K562 (cell line): ENCODE measurements at regions not wholly inside any gene's neighbourhood (a gene's known extent, or its start where the extent isn't known, plus 50 kb on each side); places are given as distances from the start of the nearest gene placed in this dataset.

ENCODE experiments used
- ATAC-seq: fragments of 200-7000 bp; cut with Tn5 transposase; 3 replicates; pipeline ENCODE4 v1.9.1; 2020; ENCODE audit warnings: moderate library complexity
- BruUV-seq: library from RNA; stranded (reverse); fragments of 400-500 nt; replicated peaks from 2 replicates; lab custom pipeline; 2021; lab: Mats Ljungman, UMichigan
- CTCF ChIA-PET: fragments of 300-600 bp; formaldehyde crosslinking; extraction: SDS; loops from one replicate; lab custom pipeline; 2021; ENCODE audit warnings: low intra/inter-chr PET ratio; lab: Yijun Ruan, JAX
- POLR2A ChIA-PET: fragments of 300-600, 350-650 bp; sonication (Branson Sonifier 250); formaldehyde crosslinking; extraction: SDS; loops from one replicate; lab custom pipeline; 2021; ENCODE audit warnings: antibody characterized with exemption, inconsistent platforms; lab: Yijun Ruan, JAX
- DNase-seq, 4 experiments: peaks; one replicate each; pipeline versions ENCODE4 v3.0.0 to v3.0.0-alpha.2; 2011 to 2018; ENCODE audit warnings: low spot score in 3 of 4, mixed read lengths in 3 of 4; ENCODE audit errors: extremely low read depth in 1 of 4
- FAIRE-seq: peaks from 2 replicates; lab custom pipeline; 2011; peaks lifted over from hg19 to GRCh38; lab: Jason Lieb, UNC
- H2AFZ ChIP-seq: 2 replicates; pipeline ENCODE4 v1.6.0; 2011; ENCODE audit warnings: low read depth, low read length, control low read depth, inconsistent platforms
- H3K27ac ChIP-seq: fragments of 200-600 bp; 3 replicates; pipeline ENCODE4 v1.8.0; 2011; ENCODE audit warnings: low read depth, mild to moderate bottlenecking, control low read depth, inconsistent platforms, low read length, moderate library complexity, mixed read lengths; ENCODE audit errors: extremely low read depth
- H3K27me3 ChIP-seq, 2 experiments: fragments of 300-600 bp in 1 of 2; 2 replicates in 1 of 2; 3 replicates in 1 of 2; pipeline versions ENCODE4 v1.6.0 to v1.8.0; 2011; ENCODE audit warnings: inconsistent platforms in 2 of 2, low read length in 2 of 2, mild to moderate bottlenecking in 1 of 2, mixed read lengths in 1 of 2, moderate library complexity in 1 of 2; ENCODE audit not compliant: control insufficient read depth in 2 of 2, insufficient read depth in 2 of 2
- H3K36me3 ChIP-seq: fragments of 300-600 bp; 3 replicates; pipeline ENCODE4 v1.8.0; 2011; ENCODE audit warnings: mild to moderate bottlenecking, low read length, inconsistent platforms; ENCODE audit not compliant: control insufficient read depth, insufficient read depth
- H3K4me1 ChIP-seq, 2 experiments: fragments of 200-600 bp in 1 of 2; replicated peaks in 1 of 2; 2 replicates in 1 of 2; 3 replicates in 1 of 2; pipeline versions ENCODE4 v1.5.1 to v1.8.0; 2011; ENCODE audit warnings: inconsistent platforms in 2 of 2, low read length in 2 of 2, mild to moderate bottlenecking in 1 of 2, mixed read lengths in 1 of 2, moderate library complexity in 1 of 2; ENCODE audit not compliant: control insufficient read depth in 2 of 2, insufficient read depth in 2 of 2
- H3K4me2 ChIP-seq: 2 replicates; pipeline ENCODE4 v1.6.1; 2011; ENCODE audit warnings: low read length, control low read depth, inconsistent platforms, mixed read lengths; ENCODE audit not compliant: insufficient read depth
- H3K4me3 ChIP-seq: fragments of 200-600 bp; sonication (generic), shearing (Covaris generic); 2 replicates; pipeline ENCODE4 v1.5.1; 2016; ENCODE audit warnings: control low read depth, inconsistent platforms
- H3K79me2 ChIP-seq: fragments of 200-600 bp; 3 replicates; pipeline ENCODE4 v1.8.0; 2011; ENCODE audit warnings: low read length, inconsistent platforms; ENCODE audit not compliant: control insufficient read depth, insufficient read depth
- H3K9ac ChIP-seq, 2 experiments: 2 replicates each; pipeline versions ENCODE4 v1.6.0 to v1.6.1; 2011; ENCODE audit warnings: low read depth in 2 of 2, low read length in 2 of 2, control low read depth in 1 of 2, inconsistent platforms in 1 of 2, mild to moderate bottlenecking in 1 of 2, mixed read lengths in 1 of 2; ENCODE audit not compliant: insufficient read depth in 1 of 2
- H3K9me1 ChIP-seq: one replicate; pipeline ENCODE4 v1.6.0; 2011; ENCODE audit warnings: inconsistent platforms, mild to moderate bottlenecking, low read length, moderate library complexity; ENCODE audit not compliant: control insufficient read depth, insufficient read depth
- H3K9me3 ChIP-seq: replicated peaks from 2 replicates; pipeline ENCODE4 v1.5.1; 2011; ENCODE audit warnings: low read depth, low read length, inconsistent platforms; ENCODE audit not compliant: control insufficient read depth, insufficient read depth
- H4K20me1 ChIP-seq: replicated peaks from 2 replicates; pipeline ENCODE4 v1.6.1; 2011; ENCODE audit warnings: low read length, inconsistent platforms, mixed read lengths; ENCODE audit not compliant: control insufficient read depth, insufficient read depth
- PCBP1 ChIP-seq: fragments of 200-400 bp; formaldehyde crosslinking; IDR thresholded peaks from 2 replicates; pipeline ENCODE4 v1.6.1; 2018; ENCODE audit warnings: mild to moderate bottlenecking, low read depth, low read length; ENCODE audit not compliant: poor library complexity, severe bottlenecking
- PHF21A ChIP-seq: fragments of 450-650 bp; IDR thresholded peaks from 2 replicates; pipeline ENCODE4 v1.6.1; 2017; ENCODE audit warnings: low read depth, borderline replicate concordance
- POLR2B ChIP-seq: fragments of 450-650 bp; IDR thresholded peaks from 2 replicates; pipeline ENCODE4 v1.6.1; 2018; ENCODE audit warnings: low read depth; ENCODE audit not compliant: partially characterized antibody
- STAG1 ChIP-seq: sonication (generic); formaldehyde crosslinking; IDR thresholded peaks from 2 replicates; pipeline ENCODE4 v1.5.0; 2020; ENCODE audit warnings: missing genetic modification reagents, borderline replicate concordance
- TAF9B ChIP-seq: fragments of 450-650 bp; IDR thresholded peaks from 2 replicates; pipeline ENCODE4 v1.6.1; 2018; ENCODE audit warnings: mild to moderate bottlenecking; ENCODE audit not compliant: partially characterized antibody
- WGBS: fragments of 100-300 bp; shearing (Covaris generic); methylation state at CpG from one replicate; pipeline ENCODE4 v1.1.6; 2016; ENCODE audit warnings: low coverage, mixed read lengths; ENCODE audit not compliant: insufficient coverage; ENCODE audit errors: missing lambda C conversion rate; 5-methylcytosine and 5-hydroxymethylcytosine counted together
- in situ Hi-C: fragments of 300-500 bp; cut with MboI; formaldehyde crosslinking; loops from 4 replicates; pipeline ENCODE4 v1.15.0; 2018; ENCODE audit warnings: inconsistent platforms, mixed read lengths
- intact Hi-C: fragments of 100-400 bp; cut with micrococcal nuclease; formaldehyde crosslinking; loops from 2 replicates; pipeline ENCODE4 v1.14.2; 2022
- TF ChIP-seq, protein P1 (sequence below): sonication (generic); formaldehyde crosslinking; IDR thresholded peaks from 2 replicates; pipeline ENCODE4 v1.8.0; 2023; ENCODE audit warnings: missing genetic modification reagents, mild to moderate bottlenecking, borderline replicate concordance

DNA sequence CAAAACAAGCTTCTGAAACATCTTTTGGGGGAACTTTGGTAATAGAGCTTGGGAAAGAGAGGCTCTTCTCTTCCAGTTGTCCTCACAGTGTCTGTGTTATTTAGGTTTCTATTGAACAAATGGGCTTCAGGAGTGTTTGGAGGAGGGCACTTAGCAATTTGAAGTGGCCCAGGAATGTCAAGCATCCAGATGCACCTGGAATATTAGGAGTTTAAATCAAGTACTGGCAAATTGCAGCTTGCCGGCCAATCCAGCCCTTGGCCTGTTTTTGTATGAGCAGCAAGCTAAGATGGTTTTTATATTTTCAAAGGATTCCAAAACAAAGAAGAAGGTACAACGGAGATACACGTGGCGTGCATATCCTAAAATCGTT, 94.7 kb downstream of the CCDC185 start:
- no TSS peak for BruUV-seq
- POLR2A ChIA-PET, result interaction anchor here (1.1 kb wide), 1 partner anchor 8 kb away, joined by 4 read pairs; no protein-coding TSS in a partner anchor
- Histone ChIP-seq H3K9ac (no peak overlapping the region), H3K4me3 (no peak overlapping the region), H2AFZ (no peak overlapping the region), H3K27me3 (peaks cover 32 to 65% of the 10 kb centered on the region in 2 experiments), H4K20me1 (no peaks in the 10 kb centered on the region), H3K9me1 (no peaks in the 10 kb centered on the region), H3K79me2 (no peaks in the 10 kb centered on the region), H3K4me1 (no peaks in the 10 kb centered on the region), H3K9me3 (no peaks in the 10 kb centered on the region), H3K36me3 (no peaks in the 10 kb centered on the region), H3K27ac (no peak overlapping the region), H3K4me2 (no peak overlapping the region)
- intact Hi-C loops (no loop called here), in situ Hi-C loops (no loop called here)
- 0% methylated on average over 5 of the region's 5 CpGs for WGBS
- FAIRE-seq (no peak), ATAC-seq (no peak), DNase-seq (no peak)
- CTCF ChIA-PET, result no interaction called here
- TF ChIP-seq PHF21A (no peak), STAG1 (CRISPR knock-in tag) (no peak), POLR2B (no peak), TAF9B (no peak), PCBP1 (no peak)
- TF ChIP-seq, protein P1, sequence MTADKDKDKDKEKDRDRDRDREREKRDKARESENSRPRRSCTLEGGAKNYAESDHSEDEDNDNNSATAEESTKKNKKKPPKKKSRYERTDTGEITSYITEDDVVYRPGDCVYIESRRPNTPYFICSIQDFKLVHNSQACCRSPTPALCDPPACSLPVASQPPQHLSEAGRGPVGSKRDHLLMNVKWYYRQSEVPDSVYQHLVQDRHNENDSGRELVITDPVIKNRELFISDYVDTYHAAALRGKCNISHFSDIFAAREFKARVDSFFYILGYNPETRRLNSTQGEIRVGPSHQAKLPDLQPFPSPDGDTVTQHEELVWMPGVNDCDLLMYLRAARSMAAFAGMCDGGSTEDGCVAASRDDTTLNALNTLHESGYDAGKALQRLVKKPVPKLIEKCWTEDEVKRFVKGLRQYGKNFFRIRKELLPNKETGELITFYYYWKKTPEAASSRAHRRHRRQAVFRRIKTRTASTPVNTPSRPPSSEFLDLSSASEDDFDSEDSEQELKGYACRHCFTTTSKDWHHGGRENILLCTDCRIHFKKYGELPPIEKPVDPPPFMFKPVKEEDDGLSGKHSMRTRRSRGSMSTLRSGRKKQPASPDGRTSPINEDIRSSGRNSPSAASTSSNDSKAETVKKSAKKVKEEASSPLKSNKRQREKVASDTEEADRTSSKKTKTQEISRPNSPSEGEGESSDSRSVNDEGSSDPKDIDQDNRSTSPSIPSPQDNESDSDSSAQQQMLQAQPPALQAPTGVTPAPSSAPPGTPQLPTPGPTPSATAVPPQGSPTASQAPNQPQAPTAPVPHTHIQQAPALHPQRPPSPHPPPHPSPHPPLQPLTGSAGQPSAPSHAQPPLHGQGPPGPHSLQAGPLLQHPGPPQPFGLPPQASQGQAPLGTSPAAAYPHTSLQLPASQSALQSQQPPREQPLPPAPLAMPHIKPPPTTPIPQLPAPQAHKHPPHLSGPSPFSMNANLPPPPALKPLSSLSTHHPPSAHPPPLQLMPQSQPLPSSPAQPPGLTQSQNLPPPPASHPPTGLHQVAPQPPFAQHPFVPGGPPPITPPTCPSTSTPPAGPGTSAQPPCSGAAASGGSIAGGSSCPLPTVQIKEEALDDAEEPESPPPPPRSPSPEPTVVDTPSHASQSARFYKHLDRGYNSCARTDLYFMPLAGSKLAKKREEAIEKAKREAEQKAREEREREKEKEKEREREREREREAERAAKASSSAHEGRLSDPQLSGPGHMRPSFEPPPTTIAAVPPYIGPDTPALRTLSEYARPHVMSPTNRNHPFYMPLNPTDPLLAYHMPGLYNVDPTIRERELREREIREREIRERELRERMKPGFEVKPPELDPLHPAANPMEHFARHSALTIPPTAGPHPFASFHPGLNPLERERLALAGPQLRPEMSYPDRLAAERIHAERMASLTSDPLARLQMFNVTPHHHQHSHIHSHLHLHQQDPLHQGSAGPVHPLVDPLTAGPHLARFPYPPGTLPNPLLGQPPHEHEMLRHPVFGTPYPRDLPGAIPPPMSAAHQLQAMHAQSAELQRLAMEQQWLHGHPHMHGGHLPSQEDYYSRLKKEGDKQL (CRISPR knock-in tag), result no peak
